WTC11 (cell line): ENCODE measurements at regions not wholly inside any gene's neighbourhood (a gene's known extent, or its start where the extent isn't known, plus 50 kb on each side); places are given as distances from the start of the nearest gene placed in this dataset.

Experiments
- CREB1 ChIP-seq: sonication (generic); formaldehyde crosslinking; IDR thresholded peaks from 2 replicates; pipeline ENCODE4 v1.8.0; 2023; ENCODE audit warnings: mild to moderate bottlenecking, missing genetic modification reagents
- NFYB ChIP-seq: sonication (generic); formaldehyde crosslinking; conservative IDR thresholded peaks from 2 replicates; pipeline ENCODE4 v1.8.0; 2022; ENCODE audit warnings: low read depth, missing genetic modification reagents
- TF ChIP-seq, protein P1 (sequence below): sonication (generic); formaldehyde crosslinking; IDR thresholded peaks from 2 replicates; pipeline ENCODE4 v1.8.1; 2023; ENCODE audit warnings: mild to moderate bottlenecking, moderate library complexity, missing genetic modification reagents
- TF ChIP-seq, protein P2 (sequence below): fragments of 200-600 bp; IDR thresholded peaks from 2 replicates; pipeline ENCODE4 v1.8.0; 2022; ENCODE audit warnings: antibody characterized with exemption

DNA sequence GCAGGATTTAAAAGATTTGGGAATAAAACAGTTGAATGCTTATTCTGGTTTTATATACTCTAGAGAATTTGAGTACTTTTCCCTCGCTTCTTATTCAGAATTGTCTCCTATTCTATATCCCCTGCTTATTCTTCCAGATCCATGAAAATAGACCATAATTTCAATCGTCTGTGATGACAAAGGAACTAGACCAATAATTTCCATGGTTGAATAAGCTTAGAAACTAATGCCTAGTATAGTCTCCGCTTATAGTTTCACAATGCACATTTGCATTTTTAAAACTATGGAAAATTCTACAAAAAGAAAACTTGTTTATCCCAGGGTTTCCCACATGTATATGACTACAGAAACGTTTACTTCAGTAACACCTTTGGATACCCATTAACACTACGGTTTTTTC is 247.4 kb upstream of the NR5A2 start:
- TF ChIP-seq CREB1 (CRISPR knock-in tag), result no peak
- TF ChIP-seq, protein P1, sequence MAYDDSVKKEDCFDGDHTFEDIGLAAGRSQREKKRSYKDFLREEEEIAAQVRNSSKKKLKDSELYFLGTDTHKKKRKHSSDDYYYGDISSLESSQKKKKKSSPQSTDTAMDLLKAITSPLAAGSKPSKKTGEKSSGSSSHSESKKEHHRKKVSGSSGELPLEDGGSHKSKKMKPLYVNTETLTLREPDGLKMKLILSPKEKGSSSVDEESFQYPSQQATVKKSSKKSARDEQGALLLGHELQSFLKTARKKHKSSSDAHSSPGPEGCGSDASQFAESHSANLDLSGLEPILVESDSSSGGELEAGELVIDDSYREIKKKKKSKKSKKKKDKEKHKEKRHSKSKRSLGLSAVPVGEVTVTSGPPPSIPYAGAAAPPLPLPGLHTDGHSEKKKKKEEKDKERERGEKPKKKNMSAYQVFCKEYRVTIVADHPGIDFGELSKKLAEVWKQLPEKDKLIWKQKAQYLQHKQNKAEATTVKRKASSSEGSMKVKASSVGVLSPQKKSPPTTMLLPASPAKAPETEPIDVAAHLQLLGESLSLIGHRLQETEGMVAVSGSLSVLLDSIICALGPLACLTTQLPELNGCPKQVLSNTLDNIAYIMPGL (CRISPR knock-in tag), result no peak
- no peak for TF ChIP-seq NFYB (CRISPR knock-in tag)
- TF ChIP-seq, protein P2, sequence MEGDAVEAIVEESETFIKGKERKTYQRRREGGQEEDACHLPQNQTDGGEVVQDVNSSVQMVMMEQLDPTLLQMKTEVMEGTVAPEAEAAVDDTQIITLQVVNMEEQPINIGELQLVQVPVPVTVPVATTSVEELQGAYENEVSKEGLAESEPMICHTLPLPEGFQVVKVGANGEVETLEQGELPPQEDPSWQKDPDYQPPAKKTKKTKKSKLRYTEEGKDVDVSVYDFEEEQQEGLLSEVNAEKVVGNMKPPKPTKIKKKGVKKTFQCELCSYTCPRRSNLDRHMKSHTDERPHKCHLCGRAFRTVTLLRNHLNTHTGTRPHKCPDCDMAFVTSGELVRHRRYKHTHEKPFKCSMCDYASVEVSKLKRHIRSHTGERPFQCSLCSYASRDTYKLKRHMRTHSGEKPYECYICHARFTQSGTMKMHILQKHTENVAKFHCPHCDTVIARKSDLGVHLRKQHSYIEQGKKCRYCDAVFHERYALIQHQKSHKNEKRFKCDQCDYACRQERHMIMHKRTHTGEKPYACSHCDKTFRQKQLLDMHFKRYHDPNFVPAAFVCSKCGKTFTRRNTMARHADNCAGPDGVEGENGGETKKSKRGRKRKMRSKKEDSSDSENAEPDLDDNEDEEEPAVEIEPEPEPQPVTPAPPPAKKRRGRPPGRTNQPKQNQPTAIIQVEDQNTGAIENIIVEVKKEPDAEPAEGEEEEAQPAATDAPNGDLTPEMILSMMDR, result no peak
